Endothelial cell of umbilical vein (primary cell): ENCODE measurements at regions not wholly inside any gene's neighbourhood (a gene's known extent, or its start where the extent isn't known, plus 50 kb on each side); places are given as distances from the start of the nearest gene placed in this dataset.

Source experiments
- EZH2 ChIP-seq: IDR thresholded peaks from 2 replicates; pipeline ENCODE4 v1.6.1; 2012; ENCODE audit warnings: borderline replicate concordance, low read depth, mild to moderate bottlenecking, moderate library complexity, low read length, inconsistent platforms; ENCODE audit not compliant: severe bottlenecking
- POLR2A ChIP-seq: IDR thresholded peaks from 2 replicates; pipeline ENCODE4 v1.6.1; 2012; ENCODE audit warnings: low read depth, mild to moderate bottlenecking, control low read depth, low read length
- POLR2AphosphoS5 ChIP-seq: IDR thresholded peaks from 2 replicates; pipeline ENCODE4 v1.6.1; 2012; ENCODE audit warnings: low read depth, mild to moderate bottlenecking, control low read depth, low read length, moderate library complexity; ENCODE audit not compliant: insufficient read depth
- TF ChIP-seq, protein P1 (sequence below), 2 donors: IDR thresholded peaks; 1 replicate in 1 of 2; 2 replicates in 1 of 2; pipeline ENCODE4 v1.5.1; 2011; ENCODE audit warnings: low read length in 2 of 2, mild to moderate bottlenecking in 2 of 2, moderate library complexity in 2 of 2, control low read depth in 1 of 2, inconsistent platforms in 1 of 2, low read depth in 1 of 2; ENCODE audit not compliant: insufficient read depth in 1 of 2; ENCODE audit errors: extremely low read depth in 1 of 2

DNA sequence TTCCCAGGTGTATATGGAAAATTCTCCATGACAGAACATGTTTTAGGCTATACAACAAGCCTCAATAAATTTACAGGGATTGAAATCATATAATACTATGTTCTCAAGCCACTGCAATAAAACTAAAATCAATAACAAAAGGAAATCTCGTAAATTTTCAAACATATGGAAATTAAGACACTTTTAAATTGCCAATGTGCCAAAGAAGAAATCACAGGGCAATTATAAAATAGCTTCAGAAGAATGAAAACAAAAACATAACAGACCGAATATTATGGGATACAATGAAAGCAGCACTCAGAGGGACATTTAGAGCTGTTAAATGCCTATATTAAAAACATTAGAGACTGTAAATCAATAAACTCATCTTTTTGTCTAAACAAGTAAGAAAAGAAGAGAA lies 555.7 kb upstream of the B3GAT1 start:
- no peak for TF ChIP-seq POLR2A
- TF ChIP-seq, protein P1, sequence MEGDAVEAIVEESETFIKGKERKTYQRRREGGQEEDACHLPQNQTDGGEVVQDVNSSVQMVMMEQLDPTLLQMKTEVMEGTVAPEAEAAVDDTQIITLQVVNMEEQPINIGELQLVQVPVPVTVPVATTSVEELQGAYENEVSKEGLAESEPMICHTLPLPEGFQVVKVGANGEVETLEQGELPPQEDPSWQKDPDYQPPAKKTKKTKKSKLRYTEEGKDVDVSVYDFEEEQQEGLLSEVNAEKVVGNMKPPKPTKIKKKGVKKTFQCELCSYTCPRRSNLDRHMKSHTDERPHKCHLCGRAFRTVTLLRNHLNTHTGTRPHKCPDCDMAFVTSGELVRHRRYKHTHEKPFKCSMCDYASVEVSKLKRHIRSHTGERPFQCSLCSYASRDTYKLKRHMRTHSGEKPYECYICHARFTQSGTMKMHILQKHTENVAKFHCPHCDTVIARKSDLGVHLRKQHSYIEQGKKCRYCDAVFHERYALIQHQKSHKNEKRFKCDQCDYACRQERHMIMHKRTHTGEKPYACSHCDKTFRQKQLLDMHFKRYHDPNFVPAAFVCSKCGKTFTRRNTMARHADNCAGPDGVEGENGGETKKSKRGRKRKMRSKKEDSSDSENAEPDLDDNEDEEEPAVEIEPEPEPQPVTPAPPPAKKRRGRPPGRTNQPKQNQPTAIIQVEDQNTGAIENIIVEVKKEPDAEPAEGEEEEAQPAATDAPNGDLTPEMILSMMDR (IDR thresholded peaks at IDR 0.05; ENCODE audit: extremely low read depth in 1 of 2, insufficient read depth in 1 of 2, low read depth in 1 of 2, low read length in 2 of 2), result no peak
- no peak for TF ChIP-seq POLR2AphosphoS5
- TF ChIP-seq EZH2, result no peak
